ENCODE measurements at regions not wholly inside any gene's neighbourhood (a gene's known extent, or its start where the extent isn't known, plus 50 kb on each side); places are given as distances from the start of the nearest gene placed in this dataset.

DNA sequence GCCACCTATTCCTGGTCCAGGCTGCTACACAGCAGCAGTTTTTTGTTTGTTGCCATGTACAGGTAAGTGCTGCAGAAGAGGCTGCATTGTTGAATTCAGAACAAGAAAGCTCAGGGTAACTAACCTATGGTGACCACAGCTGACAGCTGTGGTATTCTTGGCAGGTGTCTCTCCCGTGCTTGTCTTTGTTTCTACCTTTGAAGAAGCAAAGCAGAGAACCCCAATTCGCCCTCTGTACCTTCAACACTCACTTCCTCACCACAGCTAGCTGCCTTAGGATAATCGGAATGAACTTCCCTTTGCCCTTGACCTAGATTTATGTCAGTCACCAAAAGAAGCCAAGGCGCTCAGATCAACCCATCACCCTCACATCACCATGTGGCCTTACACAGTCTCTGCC is 1703.3 kb upstream of the SLC10A2 start:
- Histone ChIP-seq H2BK15ac (ENCODE audit: low read length) (no peak overlapping the region), H3K9ac (replicated peaks in 1 of 4; ENCODE audit: extremely low read depth in 1 of 4, low read depth in 3 of 4, low read length in 3 of 4) (no peak overlapping the region), H3K4me1 (replicated peaks in 1 of 4; ENCODE audit: control insufficient read depth in 3 of 4, insufficient read depth in 4 of 4, low read length in 3 of 4) (no peaks in the 10 kb centered on the region), H3K4me2 (ENCODE audit: insufficient read depth in 1 of 2, low read depth in 2 of 2, low read length in 2 of 2) (no peak overlapping the region), H3K79me2 (ENCODE audit: control insufficient read depth in 1 of 2, insufficient read depth in 2 of 2, low read length in 2 of 2) (no peaks in the 10 kb centered on the region), H4K5ac (ENCODE audit: insufficient read length, low read depth, low read length) (no peak overlapping the region), H3K23me2 (ENCODE audit: low read depth, low read length) (no peaks in the 10 kb centered on the region), H4K91ac (replicated peaks; ENCODE audit: insufficient read length, low read length) (no peak overlapping the region), H3K79me1 (ENCODE audit: low read depth, low read length) (no peaks in the 10 kb centered on the region), H3K18ac (ENCODE audit: extremely low read depth, low read length) (no peak overlapping the region), H3K9me3 (ENCODE audit: insufficient read depth in 2 of 2, low read depth in 1 of 2, low read length in 1 of 2) (no peaks in the 10 kb centered on the region), H3K27ac (ENCODE audit: low read depth, low read length) (no peak overlapping the region), H2BK5ac (ENCODE audit: low read depth, low read length) (no peak overlapping the region), H3K23ac (ENCODE audit: insufficient read length) (no peak overlapping the region), H2BK120ac (replicated peaks; ENCODE audit: low read depth, low read length) (no peak overlapping the region), H3K4me3 (ENCODE audit: extremely low read depth in 1 of 4, insufficient read depth in 2 of 4, low read depth in 3 of 4, low read length in 4 of 4) (no peak overlapping the region), H2BK20ac (ENCODE audit: low read length) (no peak overlapping the region), H2AK5ac (ENCODE audit: low read depth, low read length) (no peak overlapping the region), H4K20me1 (replicated peaks in 1 of 2; ENCODE audit: control insufficient read depth in 1 of 2, insufficient read depth in 2 of 2, low read length in 2 of 2) (no peaks in the 10 kb centered on the region), H2AFZ (ENCODE audit: low read length) (no peak overlapping the region), H3K27me3 (replicated peaks in 1 of 4; ENCODE audit: control insufficient read depth in 3 of 4, extremely low read depth in 1 of 4, insufficient read depth in 3 of 4, low read length in 3 of 4) (no peaks in the 10 kb centered on the region), H2BK12ac (ENCODE audit: low read depth, low read length) (no peak overlapping the region), H3K4ac (replicated peaks; ENCODE audit: insufficient read length, low read depth, low read length) (no peak overlapping the region), H3K56ac (replicated peaks; ENCODE audit: insufficient read length, low read depth, low read length) (no peak overlapping the region), H3K36me3 (ENCODE audit: control insufficient read depth in 2 of 4, insufficient read depth in 4 of 4, low read length in 3 of 4) (no peaks in the 10 kb centered on the region), H4K8ac (ENCODE audit: extremely low read depth, insufficient read depth, low read length) (no peak overlapping the region), H3K14ac (ENCODE audit: insufficient read length) (no peak overlapping the region)
- TF ChIP-seq CTBP2 (IDR thresholded peaks at IDR 0.05; ENCODE audit: borderline replicate concordance, insufficient read depth, insufficient read length, low read length), result no peak
- TF ChIP-seq, protein P1, sequence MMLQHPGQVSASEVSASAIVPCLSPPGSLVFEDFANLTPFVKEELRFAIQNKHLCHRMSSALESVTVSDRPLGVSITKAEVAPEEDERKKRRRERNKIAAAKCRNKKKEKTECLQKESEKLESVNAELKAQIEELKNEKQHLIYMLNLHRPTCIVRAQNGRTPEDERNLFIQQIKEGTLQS (IDR thresholded peaks at IDR 0.05; ENCODE audit: insufficient read depth, low read depth, low read length), result no peak
- no peak for TF ChIP-seq RBBP5 (IDR thresholded peaks at IDR 0.05; ENCODE audit: borderline replicate concordance, low read depth, low read length)
- TF ChIP-seq EZH2 (IDR thresholded peaks at IDR 0.05; ENCODE audit: low read depth, low read length, severe bottlenecking), result no peak
- TF ChIP-seq RNF2 (IDR thresholded peaks at IDR 0.05; ENCODE audit: borderline replicate concordance, low read depth, low read length, missing control alignments, poor library complexity, severe bottlenecking), result no peak
- no peak for TF ChIP-seq BACH1 (IDR thresholded peaks at IDR 0.05; ENCODE audit: low read length)
- TF ChIP-seq JUN (IDR thresholded peaks at IDR 0.05; ENCODE audit: low read depth, low read length), result no peak
- no peak for TF ChIP-seq RFX5 (IDR thresholded peaks at IDR 0.05; ENCODE audit: borderline replicate concordance, low read depth, low read length)
- WGBS, 2 experiments (ENCODE audit: extremely low coverage in 1 of 2, insufficient coverage in 1 of 2, insufficient read length in 1 of 2, insufficient replicate concordance in 2 of 2, low coverage in 1 of 2, low lambda C conversion rate in 2 of 2, missing lambda C conversion rate in 1 of 2), result 74% methylated on average over 4 of the region's 4 CpGs; no CpG with 5 or more reads in 1 of the 2 experiments
- CTCF ChIA-PET (ENCODE audit: partially characterized antibody), result interaction anchor here (2.1 kb wide), 1 partner anchor 198 kb away, joined by 5 read pairs; no protein-coding TSS in a partner anchor
- no peak for DNase-seq (ENCODE audit: low read depth in 1 of 2, low spot score in 2 of 2)
- POLR2A ChIA-PET (ENCODE audit: partially characterized antibody), result no interaction called here
- no peak for FAIRE-seq
